ENCODE measurements at regions not wholly inside any gene's neighbourhood (a gene's known extent, or its start where the extent isn't known, plus 50 kb on each side); places are given as distances from the start of the nearest gene placed in this dataset.
A peak's percentile ranks its signal among the peaks of the same experiment; 100 is the strongest.

DNA sequence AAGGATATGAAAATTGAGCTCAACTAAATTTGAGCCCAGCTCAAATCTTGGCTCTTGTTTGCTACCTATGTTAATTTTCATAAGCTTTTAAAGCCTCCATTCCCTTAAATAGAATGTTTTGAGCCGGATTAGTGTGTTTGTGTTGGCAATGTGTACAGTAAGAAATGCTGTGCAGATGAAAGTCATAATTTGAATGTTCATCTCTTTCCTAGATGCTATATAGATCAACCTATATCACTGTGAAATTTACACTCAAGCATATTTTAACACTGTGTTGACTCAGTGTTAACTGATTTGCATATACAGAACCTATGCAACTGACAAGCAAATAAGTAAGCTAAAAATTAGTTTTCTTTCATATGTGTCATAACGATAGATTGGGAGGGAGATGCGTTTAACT, 272.5 kb downstream of the TFEC start:
- 74 to 83% (median 81%) methylated on average over 3 of the region's 3 CpGs for WGBS, 4 donors
- ATAC-seq, result no peak

GRCh38 chr7:115754226-115754625, 276.3 kb downstream of the TFEC start:
- H3K9me3 ChIP-seq, result no peaks in the 10 kb centered on the region
- 67 to 83% (median 77%) methylated on average over 2 of the region's 2 CpGs for WGBS, 4 donors

More for the DNA sequence above, 272.5 kb downstream of the TFEC start:
- no peak for DNase-seq
- H3K9me3 ChIP-seq, result no peaks in the 10 kb centered on the region
- no peaks in the 10 kb centered on the region for H3K27me3 ChIP-seq
- H3K4me1 ChIP-seq, result no peaks in the 10 kb centered on the region
- no peaks in the 10 kb centered on the region for H3K36me3 ChIP-seq
- no peak for TF ChIP-seq CTCF (IDR thresholded peaks at IDR 0.05)
- TF ChIP-seq POLR2A (IDR thresholded peaks at IDR 0.05), result no peak
- H3K27ac ChIP-seq, result no peak overlapping the region
- H3K4me3 ChIP-seq, result no peak overlapping the region
- intact Hi-C loops (cut with DNase I), result no loop called here

DNA sequence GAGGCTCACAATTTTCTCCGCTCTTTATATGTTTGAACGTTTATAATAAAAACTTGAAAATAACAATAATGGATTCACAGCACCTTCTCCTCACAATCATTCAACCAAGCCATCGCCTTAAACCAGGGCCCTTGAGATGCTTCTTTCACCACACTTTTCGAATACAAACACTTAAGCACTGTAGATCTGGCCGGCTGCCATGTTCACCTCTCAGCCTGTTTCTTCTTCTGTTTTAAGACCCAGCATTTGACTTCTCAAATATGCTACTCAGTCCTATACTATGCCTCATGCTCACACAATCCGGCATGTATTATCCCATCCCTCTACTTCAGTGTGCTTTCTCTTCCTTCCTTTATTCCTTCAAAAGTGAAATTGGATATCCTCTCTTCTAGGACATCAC, 280.6 kb downstream of the TFEC start:
- H3K27me3 ChIP-seq, result no peaks in the 10 kb centered on the region
- DNase-seq (no peak), ATAC-seq (no peak)
- H3K9me3 ChIP-seq, result no peaks in the 10 kb centered on the region
- WGBS, 4 donors, result 67 to 74% (median 71%) methylated on average over 6 of the region's 6 CpGs
- intact Hi-C loops (cut with DNase I), result no loop called here
- H3K27ac ChIP-seq, result no peak overlapping the region
- H3K4me1 ChIP-seq, result no peaks in the 10 kb centered on the region
- no peak overlapping the region for H3K4me3 ChIP-seq
- TF ChIP-seq CTCF (IDR thresholded peaks at IDR 0.05) (no peak), POLR2A (IDR thresholded peaks at IDR 0.05) (no peak)
- no peaks in the 10 kb centered on the region for H3K36me3 ChIP-seq

More at GRCh38 chr7:115754226-115754625, 276.3 kb downstream of the TFEC start:
- TF ChIP-seq CTCF (IDR thresholded peaks at IDR 0.05), result no peak
- H3K4me3 ChIP-seq, result no peak overlapping the region
- DNase-seq (no peak), ATAC-seq (no peak)
- H3K4me1 ChIP-seq, result no peaks in the 10 kb centered on the region
- H3K27me3 ChIP-seq, result no peaks in the 10 kb centered on the region
- H3K36me3 ChIP-seq, result no peaks in the 10 kb centered on the region
- intact Hi-C loops (cut with DNase I), result no loop called here
- H3K27ac ChIP-seq, result no peak overlapping the region

DNA sequence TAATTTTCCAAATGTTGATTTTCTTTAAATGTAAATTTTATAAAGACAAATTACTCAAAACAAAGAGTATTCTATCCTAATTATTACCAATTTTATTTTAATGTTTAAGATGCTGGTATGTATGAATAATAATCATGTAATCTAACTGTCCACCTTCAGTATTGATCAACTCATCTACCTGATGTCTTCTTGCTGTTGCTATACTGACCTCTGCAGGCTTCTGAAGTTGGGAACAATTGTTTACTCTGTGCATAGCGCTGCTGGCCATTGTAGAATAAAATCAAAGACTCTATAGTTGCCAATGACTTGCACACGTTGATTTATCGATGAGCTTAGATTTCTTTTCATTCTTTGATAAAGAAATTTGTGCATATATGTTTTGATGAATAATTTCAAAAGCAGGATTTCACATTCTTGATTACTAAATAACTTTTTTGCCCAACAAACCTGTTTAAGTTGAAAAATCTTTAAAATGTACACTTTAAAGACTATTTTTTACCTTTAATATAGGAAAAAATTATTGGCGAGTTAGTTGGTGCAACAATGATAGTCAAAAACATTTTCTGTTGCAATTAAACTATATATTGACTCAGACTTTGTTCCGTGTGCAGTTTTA, 282.3 kb downstream of the TFEC start:
- H3K36me3 ChIP-seq, result no peaks in the 10 kb centered on the region
- no peak overlapping the region for H3K4me3 ChIP-seq
- ATAC-seq (no peak), DNase-seq (no peak)
- intact Hi-C loops (cut with DNase I), result no loop called here
- no peaks in the 10 kb centered on the region for H3K4me1 ChIP-seq
- no peaks in the 10 kb centered on the region for H3K9me3 ChIP-seq
- H3K27ac ChIP-seq, result no peak overlapping the region
- TF ChIP-seq POLR2A (IDR thresholded peaks at IDR 0.05), result no peak
- TF ChIP-seq CTCF (IDR thresholded peaks at IDR 0.05), result peak in 3 of 12 donors; percentile 10 to 19 (median 13)
- WGBS, 4 donors, result 53 to 63% (median 56%) methylated on average over 5 of the region's 5 CpGs
- H3K27me3 ChIP-seq, result no peaks in the 10 kb centered on the region

All from heart left ventricle (tissue), 16 donors.